ENCODE measurements at regions not wholly inside any gene's neighbourhood (a gene's known extent, or its start where the extent isn't known, plus 50 kb on each side); places are given as distances from the start of the nearest gene placed in this dataset.

- Histone ChIP-seq H3K36me3 (no peaks in the 10 kb centered on the region), H3K27me3 (no peaks in the 10 kb centered on the region), H3K4me3 (no peak overlapping the region), H3K4me1 (no peaks in the 10 kb centered on the region), H3K9me3 (no peaks in the 10 kb centered on the region), H3K27ac (no peak overlapping the region)
- TF ChIP-seq CTCF (IDR thresholded peaks at IDR 0.05): no peak
- no peak for DNase-seq
- intact Hi-C loops (cut with DNase I; ENCODE audit: low total_unique reads): no loop called here
Observed at GRCh38 chr17:71667661-71668060, 453.2 kb upstream of the SOX9 start.

- Histone ChIP-seq H3K36me3 (no peaks in the 10 kb centered on the region), H3K4me3 (no peak overlapping the region), H3K4me1 (no peaks in the 10 kb centered on the region), H3K27ac (no peak overlapping the region), H3K9me3 (no peaks in the 10 kb centered on the region), H3K27me3 (no peaks in the 10 kb centered on the region)
- TF ChIP-seq CTCF (IDR thresholded peaks at IDR 0.05) (no peak), POLR2A (IDR thresholded peaks at IDR 0.05) (no peak)
- DNase-seq: no peak
- intact Hi-C loops (cut with DNase I; ENCODE audit: low total_unique reads): no loop called here
Observed at GRCh38 chr17:71668807-71669206, 452.0 kb upstream of the SOX9 start.

- H3K36me3 ChIP-seq: no peaks in the 10 kb centered on the region
- DNase-seq: no peak
- H3K9me3 ChIP-seq: no peaks in the 10 kb centered on the region
- no peaks in the 10 kb centered on the region for H3K27me3 ChIP-seq
- H3K27ac ChIP-seq: no peak overlapping the region
- no peaks in the 10 kb centered on the region for H3K4me1 ChIP-seq
- intact Hi-C loops (cut with DNase I; ENCODE audit: low total_unique reads): no loop called here
- no peak overlapping the region for H3K4me3 ChIP-seq
- TF ChIP-seq POLR2A (IDR thresholded peaks at IDR 0.05) (no peak), CTCF (IDR thresholded peaks at IDR 0.05) (no peak)
Observed at GRCh38 chr17:71677439-71677838, 443.4 kb upstream of the SOX9 start.

- H3K36me3 ChIP-seq: no peaks in the 10 kb centered on the region
- no peak for TF ChIP-seq CTCF (IDR thresholded peaks at IDR 0.05)
- TF ChIP-seq POLR2A (IDR thresholded peaks at IDR 0.05): no peak
- H3K27ac ChIP-seq: no peak overlapping the region
- H3K27me3 ChIP-seq: no peaks in the 10 kb centered on the region
- H3K4me3 ChIP-seq: no peak overlapping the region
- no peaks in the 10 kb centered on the region for H3K9me3 ChIP-seq
- DNase-seq: no peak
- no peaks in the 10 kb centered on the region for H3K4me1 ChIP-seq
- intact Hi-C loops (cut with DNase I; ENCODE audit: low total_unique reads): no loop called here
Observed at GRCh38 chr17:71679832-71680231, 441.0 kb upstream of the SOX9 start.

- Histone ChIP-seq H3K4me3 (no peak overlapping the region), H3K27ac (no peak overlapping the region), H3K36me3 (no peaks in the 10 kb centered on the region), H3K9me3 (peaks cover 0 to 3% of the 10 kb centered on the region in 2 donors), H3K4me1 (no peaks in the 10 kb centered on the region), H3K27me3 (no peaks in the 10 kb centered on the region)
- no peak for DNase-seq
- intact Hi-C loops (cut with DNase I; ENCODE audit: low total_unique reads): no loop called here
- TF ChIP-seq POLR2A (IDR thresholded peaks at IDR 0.05): no peak
- no peak for TF ChIP-seq CTCF (IDR thresholded peaks at IDR 0.05)
Observed at GRCh38 chr17:71681427-71682173, 439.2 kb upstream of the SOX9 start.

Measured in uterus (tissue), 3 donors.